ENCODE measurements at regions not wholly inside any gene's neighbourhood (a gene's known extent, or its start where the extent isn't known, plus 50 kb on each side); places are given as distances from the start of the nearest gene placed in this dataset.
"Not testable (repeated sequence)": the region's sequence is repeated elsewhere in the genome, so short reads cannot be mapped to it uniquely, and the experiment has no call there.

DNA sequence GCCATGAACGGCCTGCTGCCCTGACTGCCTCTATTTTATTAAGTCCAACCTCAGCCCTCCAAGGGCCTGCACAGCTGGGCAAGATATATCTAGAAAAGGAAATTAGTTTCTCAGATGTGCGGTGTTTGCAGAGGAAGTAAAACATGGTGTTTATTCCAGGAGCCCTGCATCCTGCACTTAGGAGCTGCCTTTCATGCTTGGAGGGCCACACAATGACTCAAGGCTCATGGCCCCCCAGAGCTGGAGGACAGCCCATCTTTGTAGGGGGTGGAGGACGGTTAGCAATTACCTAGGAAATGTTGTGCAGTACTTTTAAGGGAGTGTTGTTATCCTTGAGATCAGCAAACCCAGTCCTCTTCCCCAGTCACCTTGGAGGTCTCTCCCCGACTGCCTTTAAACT, 80.5 kb downstream of the COPRS start:
- no peaks in the 10 kb centered on the region for H3K4me1 Mint-ChIP-seq
- H3K36me3 Mint-ChIP-seq (ENCODE audit: low read depth) = no peaks in the 10 kb centered on the region
- no peak overlapping the region for H3K27ac Mint-ChIP-seq (ENCODE audit: unreplicated experiment)
- H3K27me3 Mint-ChIP-seq (ENCODE audit: low read depth) = peaks cover 14% of the 10 kb centered on the region
- no peak for TF ChIP-seq CTCF (conservative IDR thresholded peaks at IDR 0.05)
- DNase-seq (ENCODE audit: low read depth, low spot score) = no peak
- H3K9me3 Mint-ChIP-seq = no peaks in the 10 kb centered on the region
- no peak overlapping the region for H3K4me3 Mint-ChIP-seq

DNA sequence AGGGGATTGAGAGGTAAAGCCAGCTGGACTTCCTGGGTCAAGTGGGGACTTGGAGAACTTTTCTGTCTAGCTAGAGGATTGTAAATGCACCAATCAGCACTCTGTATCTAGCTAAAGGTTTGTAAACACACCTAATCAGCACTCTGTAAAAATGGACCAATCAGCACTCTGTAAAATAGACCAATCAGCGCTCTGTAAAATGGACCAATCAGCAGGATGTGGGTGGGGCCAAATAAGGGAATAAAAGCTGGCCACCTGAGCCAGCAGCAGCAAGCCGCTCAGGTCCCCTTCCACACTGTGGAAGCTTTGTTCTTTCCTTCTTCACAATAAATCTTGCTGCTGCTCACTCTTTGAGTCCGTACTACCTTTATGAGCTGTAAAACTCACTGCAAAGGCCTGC, 87.7 kb downstream of the COPRS start:
- H3K27ac Mint-ChIP-seq (ENCODE audit: unreplicated experiment); DNase-seq (ENCODE audit: low read depth, low spot score); H3K36me3 Mint-ChIP-seq (ENCODE audit: low read depth); H3K4me1 Mint-ChIP-seq; H3K27me3 Mint-ChIP-seq (ENCODE audit: low read depth); H3K4me3 Mint-ChIP-seq; H3K9me3 Mint-ChIP-seq: not testable (repeated sequence)

DNA sequence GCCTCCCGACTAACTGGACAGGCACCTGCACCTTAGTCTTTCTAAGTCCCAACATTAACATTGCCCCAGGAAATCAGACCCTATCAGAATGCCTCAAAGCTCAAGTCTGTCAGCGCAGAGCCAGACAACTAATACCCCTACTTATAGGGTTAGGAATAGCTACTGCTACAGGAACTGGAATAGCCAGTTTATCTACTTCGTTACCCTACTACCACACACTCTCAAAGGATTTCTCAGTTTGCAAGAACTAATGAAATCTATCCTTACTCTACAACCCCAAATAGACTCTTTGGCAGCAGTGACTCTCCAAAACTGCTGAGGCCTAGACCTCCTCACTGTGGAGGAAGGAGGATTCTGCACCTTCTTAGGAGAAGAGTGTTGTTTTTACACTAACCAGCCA, 88.5 kb downstream of the COPRS start:
- not testable (repeated sequence) for H3K27ac Mint-ChIP-seq (ENCODE audit: unreplicated experiment); H3K9me3 Mint-ChIP-seq; DNase-seq (ENCODE audit: low read depth, low spot score); H3K36me3 Mint-ChIP-seq (ENCODE audit: low read depth); H3K27me3 Mint-ChIP-seq (ENCODE audit: low read depth); H3K4me1 Mint-ChIP-seq; H3K4me3 Mint-ChIP-seq

GRCh38 chr17:31761836-31762510, 97.1 kb downstream of the COPRS start:
- H3K27ac Mint-ChIP-seq (ENCODE audit: unreplicated experiment); H3K9me3 Mint-ChIP-seq; H3K36me3 Mint-ChIP-seq (ENCODE audit: low read depth); H3K4me1 Mint-ChIP-seq; DNase-seq (ENCODE audit: low read depth, low spot score); H3K4me3 Mint-ChIP-seq; H3K27me3 Mint-ChIP-seq (ENCODE audit: low read depth): not testable (repeated sequence)

DNA sequence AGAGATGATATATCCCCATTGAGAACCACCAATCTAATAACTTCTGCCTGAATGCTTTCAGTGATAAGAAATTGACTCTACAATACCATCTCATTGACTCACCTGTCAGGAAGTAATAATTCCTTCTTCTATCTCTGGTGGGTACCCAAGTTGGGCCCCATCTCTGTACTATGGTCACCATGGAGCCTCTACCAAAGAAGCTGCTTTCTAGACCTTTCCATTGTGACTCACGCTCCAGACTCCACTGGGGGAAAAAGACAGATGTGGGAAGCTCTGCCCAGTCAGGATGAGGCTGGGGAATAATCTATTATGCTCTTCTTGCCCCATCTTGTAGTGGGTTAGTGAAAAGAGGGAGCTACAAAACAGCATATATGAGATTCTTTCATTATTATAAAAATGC, 100.4 kb downstream of the COPRS start:
- no peak overlapping the region for H3K27ac Mint-ChIP-seq (ENCODE audit: unreplicated experiment)
- H3K4me3 Mint-ChIP-seq = no peak overlapping the region
- no peak for DNase-seq (ENCODE audit: low read depth, low spot score)
- no peaks in the 10 kb centered on the region for H3K36me3 Mint-ChIP-seq (ENCODE audit: low read depth)
- H3K9me3 Mint-ChIP-seq = peaks cover 2% of the 10 kb centered on the region
- H3K4me1 Mint-ChIP-seq = no peaks in the 10 kb centered on the region
- TF ChIP-seq CTCF (conservative IDR thresholded peaks at IDR 0.05) = no peak
- H3K27me3 Mint-ChIP-seq (ENCODE audit: low read depth) = no peaks in the 10 kb centered on the region

DNA sequence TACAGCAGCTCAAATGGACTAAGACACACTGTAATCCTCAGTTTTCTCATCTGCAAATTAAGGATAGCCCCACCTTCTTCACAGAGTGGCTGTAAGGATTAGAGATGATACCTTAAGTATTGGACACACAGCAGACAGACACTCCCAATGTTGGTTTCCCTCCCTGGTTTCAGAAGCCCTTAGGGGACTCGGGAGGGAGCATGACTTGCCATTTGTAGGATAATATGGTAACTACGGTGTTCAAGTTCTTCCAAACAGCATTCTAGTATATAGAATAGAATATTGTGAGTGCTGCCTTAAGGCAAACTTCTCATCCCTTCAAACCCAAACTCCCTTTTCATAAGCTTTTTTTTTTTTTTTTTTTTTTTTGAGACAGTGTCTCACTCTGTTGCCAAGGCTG, 101.9 kb downstream of the COPRS start:
- H3K9me3 Mint-ChIP-seq = no peaks in the 10 kb centered on the region
- no peak for DNase-seq (ENCODE audit: low read depth, low spot score)
- no peak for TF ChIP-seq CTCF (conservative IDR thresholded peaks at IDR 0.05)
- H3K27ac Mint-ChIP-seq (ENCODE audit: unreplicated experiment) = no peak overlapping the region
- H3K36me3 Mint-ChIP-seq (ENCODE audit: low read depth) = no peaks in the 10 kb centered on the region
- H3K4me1 Mint-ChIP-seq = no peaks in the 10 kb centered on the region
- no peaks in the 10 kb centered on the region for H3K27me3 Mint-ChIP-seq (ENCODE audit: low read depth)
- no peak overlapping the region for H3K4me3 Mint-ChIP-seq

DNA sequence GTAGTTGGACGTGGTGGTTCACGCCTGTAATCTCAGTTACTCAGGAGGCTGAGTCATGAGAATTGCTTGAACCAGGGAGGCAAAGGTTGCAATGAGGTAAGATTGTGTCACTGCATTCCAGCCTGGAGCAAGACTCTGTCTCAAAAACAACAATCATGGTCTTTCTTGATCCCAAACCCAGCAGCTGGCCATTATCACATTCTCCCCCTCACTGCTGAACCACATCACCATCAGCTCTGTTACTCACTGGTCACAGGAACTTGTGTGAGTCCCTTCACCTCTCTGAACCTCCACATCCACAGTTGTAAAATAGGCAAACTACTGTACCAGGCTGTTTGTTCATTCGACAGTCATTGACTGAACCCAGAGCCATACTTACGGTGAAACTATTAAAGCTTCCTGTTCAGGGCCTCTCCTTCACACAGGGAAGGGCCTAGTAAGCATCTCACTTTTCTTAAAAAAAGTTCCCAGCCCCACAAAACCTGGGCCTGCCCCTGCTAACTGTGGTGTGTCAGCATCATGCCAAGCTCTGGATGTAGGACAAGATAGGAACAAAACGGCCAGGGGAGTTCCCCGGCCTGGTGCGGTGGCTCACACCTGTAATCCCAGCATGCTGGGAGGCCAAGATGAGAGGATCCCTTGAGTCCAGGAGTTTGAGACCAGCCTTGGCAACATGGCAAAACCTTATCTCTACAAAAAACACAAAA, 104.7 kb downstream of the COPRS start:
- Mint-ChIP-seq H3K27ac (ENCODE audit: unreplicated experiment) (no peak overlapping the region), H3K4me3 (no peak overlapping the region), H3K36me3 (ENCODE audit: low read depth) (no peaks in the 10 kb centered on the region), H3K4me1 (no peaks in the 10 kb centered on the region), H3K27me3 (ENCODE audit: low read depth) (no peaks in the 10 kb centered on the region), H3K9me3 (no peaks in the 10 kb centered on the region)
- no peak for DNase-seq (ENCODE audit: low read depth, low spot score)
- TF ChIP-seq CTCF (conservative IDR thresholded peaks at IDR 0.05) = no peak
